H1 (cell line): ENCODE measurements at regions not wholly inside any gene's neighbourhood (a gene's known extent, or its start where the extent isn't known, plus 50 kb on each side); places are given as distances from the start of the nearest gene placed in this dataset.
"Not testable (repeated sequence)": the region's sequence is repeated elsewhere in the genome, so short reads cannot be mapped to it uniquely, and the experiment has no call there.

Source experiments
- CTCF ChIA-PET: fragments of 300-600 bp; sonication (Branson Sonifier 250); formaldehyde crosslinking; loops from one replicate; lab custom pipeline; 2021; ENCODE audit not compliant: partially characterized antibody; lab: Charles Lee
- POLR2A ChIA-PET: fragments of 300-600 bp; sonication (Branson Sonifier 250); formaldehyde crosslinking; loops from one replicate; lab custom pipeline; 2021; ENCODE audit warnings: inconsistent platforms; ENCODE audit not compliant: partially characterized antibody; lab: Charles Lee
- DNase-seq, 2 experiments: peaks; one replicate each; pipeline versions ENCODE4 v3.0.0 to v3.0.0-alpha.2; 2010 to 2022; ENCODE audit warnings: low spot score in 2 of 2, low read depth in 1 of 2, mixed read lengths in 1 of 2
- FAIRE-seq: peaks from 2 replicates; lab custom pipeline; 2011; peaks lifted over from hg19 to GRCh38; lab: Jason Lieb, UNC
- H2AFZ ChIP-seq: 2 replicates; pipeline ENCODE4 v1.8.1; 2012; ENCODE audit warnings: low read length, inconsistent platforms
- H2AK5ac ChIP-seq: 2 replicates; pipeline ENCODE4 v1.6.1; 2013; ENCODE audit warnings: low read depth, low read length
- H2BK120ac ChIP-seq: replicated peaks from 2 replicates; pipeline ENCODE3; 2013; ENCODE audit warnings: low read depth, low read length, inconsistent platforms
- H2BK12ac ChIP-seq: 2 replicates; pipeline ENCODE4 v1.6.1; 2013; ENCODE audit warnings: low read depth, low read length
- H2BK15ac ChIP-seq: 2 replicates; pipeline ENCODE4 v1.6.1; 2013; ENCODE audit warnings: low read length
- H2BK20ac ChIP-seq: 2 replicates; pipeline ENCODE4 v1.6.1; 2013; ENCODE audit warnings: low read length
- H2BK5ac ChIP-seq: 2 replicates; pipeline ENCODE4 v1.6.1; 2013; ENCODE audit warnings: low read depth, low read length
- H3K14ac ChIP-seq: 2 replicates; pipeline ENCODE4 v1.6.1; 2013; ENCODE audit warnings: inconsistent platforms; ENCODE audit not compliant: insufficient read length
- H3K18ac ChIP-seq: 2 replicates; pipeline ENCODE4 v1.6.1; 2013; ENCODE audit warnings: low read length; ENCODE audit errors: extremely low read depth
- H3K23ac ChIP-seq: 2 replicates; pipeline ENCODE4 v1.6.1; 2013; ENCODE audit warnings: inconsistent platforms; ENCODE audit not compliant: insufficient read length
- H3K23me2 ChIP-seq: 2 replicates; pipeline ENCODE4 v1.6.1; 2013; ENCODE audit warnings: low read depth, low read length
- H3K27ac ChIP-seq: 2 replicates; pipeline ENCODE4 v1.6.1; 2011; ENCODE audit warnings: low read depth, low read length, inconsistent platforms
- H3K27me3 ChIP-seq, 4 experiments: replicated peaks in 1 of 4; 1 replicate in 1 of 4; 2 replicates in 3 of 4; pipeline versions ENCODE4 v1.6.1 to v1.8.1; 2011 to 2013; ENCODE audit warnings: low read length in 3 of 4, mild to moderate bottlenecking in 3 of 4, inconsistent platforms in 2 of 4, mixed read lengths in 2 of 4, moderate library complexity in 1 of 4; ENCODE audit not compliant: control insufficient read depth in 3 of 4, insufficient read depth in 3 of 4; ENCODE audit errors: extremely low read depth in 1 of 4
- H3K36me3 ChIP-seq, 4 experiments: 2 replicates each; pipeline versions ENCODE4 v1.6.1 to v1.8.1; 2011 to 2013; ENCODE audit warnings: mild to moderate bottlenecking in 4 of 4, low read length in 3 of 4, moderate library complexity in 2 of 4, control low read depth in 1 of 4, inconsistent platforms in 1 of 4; ENCODE audit not compliant: insufficient read depth in 4 of 4, control insufficient read depth in 2 of 4
- H3K4ac ChIP-seq: replicated peaks from 2 replicates; pipeline ENCODE3; 2013; ENCODE audit warnings: low read length, low read depth, mixed read lengths, inconsistent platforms; ENCODE audit not compliant: insufficient read length
- H3K4me1 ChIP-seq, 4 experiments: replicated peaks in 1 of 4; 1 replicate in 1 of 4; 2 replicates in 3 of 4; pipeline versions ENCODE4 v1.6.1 to v1.8.1; 2011 to 2013; ENCODE audit warnings: low read length in 3 of 4, inconsistent platforms in 2 of 4, mixed read lengths in 1 of 4; ENCODE audit not compliant: insufficient read depth in 4 of 4, control insufficient read depth in 3 of 4
- H3K4me2 ChIP-seq, 2 experiments: 2 replicates each; pipeline versions ENCODE4 v1.6.1 to v1.8.1; 2011 to 2013; ENCODE audit warnings: low read depth in 2 of 2, low read length in 2 of 2, control low read depth in 1 of 2, inconsistent platforms in 1 of 2, mild to moderate bottlenecking in 1 of 2; ENCODE audit not compliant: insufficient read depth in 1 of 2
- H3K4me3 ChIP-seq, 4 experiments: fragments of 200-600, 300-600 bp in 1 of 4; sonication (generic), shearing (Covaris generic), sonication (Bioruptor Twin) in 1 of 4; 2 replicates each; pipeline versions ENCODE4 v1.5.1 to v1.8.1; 2011 to 2016; ENCODE audit warnings: low read length in 4 of 4, low read depth in 3 of 4, control low read depth in 2 of 4, inconsistent platforms in 2 of 4, mild to moderate bottlenecking in 2 of 4, mixed read lengths in 1 of 4, moderate library complexity in 1 of 4; ENCODE audit not compliant: insufficient read depth in 2 of 4; ENCODE audit errors: extremely low read depth in 1 of 4
- H3K56ac ChIP-seq: replicated peaks from 2 replicates; pipeline ENCODE3; 2013; ENCODE audit warnings: low read depth, mild to moderate bottlenecking, mixed read lengths, low read length, inconsistent platforms; ENCODE audit not compliant: insufficient read length
- H3K79me1 ChIP-seq: 2 replicates; pipeline ENCODE4 v1.6.1; 2013; ENCODE audit warnings: low read depth, low read length, control low read depth
- H3K79me2 ChIP-seq, 2 experiments: 2 replicates each; pipeline versions ENCODE4 v1.6.1 to v1.8.1; 2012 to 2013; ENCODE audit warnings: low read length in 2 of 2, mild to moderate bottlenecking in 2 of 2, inconsistent platforms in 1 of 2; ENCODE audit not compliant: insufficient read depth in 2 of 2, control insufficient read depth in 1 of 2
- H3K9ac ChIP-seq, 4 experiments: replicated peaks in 1 of 4; 1 replicate in 1 of 4; 2 replicates in 3 of 4; pipeline versions ENCODE4 v1.6.1 to v1.8.1; 2011 to 2013; ENCODE audit warnings: low read depth in 3 of 4, low read length in 3 of 4, control low read depth in 2 of 4, mild to moderate bottlenecking in 2 of 4, moderate library complexity in 2 of 4, inconsistent platforms in 1 of 4; ENCODE audit errors: extremely low read depth in 1 of 4
- H3K9me3 ChIP-seq, 2 experiments: 2 replicates each; pipeline versions ENCODE4 v1.6.1 to v1.8.1; 2012 to 2013; ENCODE audit warnings: mild to moderate bottlenecking in 2 of 2, moderate library complexity in 2 of 2, control low read depth in 1 of 2, inconsistent platforms in 1 of 2, low read depth in 1 of 2, low read length in 1 of 2, mixed read lengths in 1 of 2; ENCODE audit not compliant: insufficient read depth in 2 of 2
- H4K20me1 ChIP-seq, 2 experiments: replicated peaks in 1 of 2; 2 replicates each; pipeline versions ENCODE3 to v1.8.1; 2011 to 2013; ENCODE audit warnings: inconsistent platforms in 2 of 2, low read length in 2 of 2, mild to moderate bottlenecking in 1 of 2; ENCODE audit not compliant: insufficient read depth in 2 of 2, control insufficient read depth in 1 of 2
- H4K5ac ChIP-seq: 2 replicates; pipeline ENCODE4 v1.6.1; 2013; ENCODE audit warnings: low read length, low read depth, mixed read lengths, inconsistent platforms; ENCODE audit not compliant: insufficient read length
- H4K8ac ChIP-seq: 2 replicates; pipeline ENCODE4 v1.8.0; 2013; ENCODE audit warnings: mild to moderate bottlenecking, moderate library complexity, low read length, inconsistent platforms; ENCODE audit not compliant: insufficient read depth; ENCODE audit errors: extremely low read depth
- H4K91ac ChIP-seq: replicated peaks from 2 replicates; pipeline ENCODE3; 2013; ENCODE audit warnings: low read length, mixed read lengths, inconsistent platforms; ENCODE audit not compliant: insufficient read length
- WGBS, 2 experiments: shearing (Covaris generic) in 1 of 2; methylation state at CpG; one replicate each; pipeline versions ENCODE4 v1.1.6 to v1.1.7; 2013 to 2015; ENCODE audit warnings: low lambda C conversion rate in 2 of 2, mixed read lengths in 2 of 2, inconsistent platforms in 1 of 2, low coverage in 1 of 2, missing lambda C conversion rate in 1 of 2; ENCODE audit not compliant: insufficient replicate concordance in 2 of 2, insufficient coverage in 1 of 2, insufficient read length in 1 of 2; ENCODE audit errors: extremely low coverage in 1 of 2, missing lambda C conversion rate in 1 of 2; 5-methylcytosine and 5-hydroxymethylcytosine counted together

DNA sequence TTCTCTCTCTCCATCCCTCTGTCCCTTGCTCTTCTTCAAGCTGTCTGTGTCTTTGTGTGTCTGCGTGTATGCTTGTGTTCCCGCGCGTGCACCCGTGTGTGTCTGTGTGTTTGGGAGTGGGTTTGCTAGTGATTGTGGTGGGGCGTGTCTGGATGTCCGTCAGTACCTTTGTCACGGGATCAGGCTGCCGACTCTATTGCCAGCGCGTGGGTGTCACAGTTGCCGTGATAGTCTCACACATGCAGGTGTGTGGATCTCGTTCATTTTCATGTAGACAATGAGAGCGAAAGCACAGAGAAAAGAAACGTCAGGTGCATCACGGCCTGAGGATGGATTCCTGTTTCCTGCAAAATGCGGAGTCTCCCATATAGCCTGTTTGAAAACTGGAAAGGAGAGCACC, 1848.8 kb upstream of the DEFB115 start:
- H2AK5ac ChIP-seq, H2AFZ ChIP-seq, H4K5ac ChIP-seq, H2BK15ac ChIP-seq, H2BK120ac ChIP-seq, FAIRE-seq, H4K91ac ChIP-seq, DNase-seq, H3K56ac ChIP-seq, H3K79me1 ChIP-seq, H2BK5ac ChIP-seq, H2BK12ac ChIP-seq, H3K4me2 ChIP-seq, H3K23me2 ChIP-seq, POLR2A ChIA-PET, CTCF ChIA-PET, H2BK20ac ChIP-seq, H3K18ac ChIP-seq, H3K79me2 ChIP-seq, H4K20me1 ChIP-seq, H3K14ac ChIP-seq, H3K27ac ChIP-seq, H3K23ac ChIP-seq, H3K9ac ChIP-seq, H3K4me1 ChIP-seq, H3K27me3 ChIP-seq, H3K4me3 ChIP-seq, H4K8ac ChIP-seq, H3K4ac ChIP-seq, H3K36me3 ChIP-seq: not testable (repeated sequence)
- peaks cover 35 to 68% of the 10 kb centered on the region in 2 experiments for H3K9me3 ChIP-seq
- 79% methylated on average over 17 of the region's 17 CpGs; no CpG with 5 or more reads in 1 of the 2 experiments for WGBS, 2 experiments

DNA sequence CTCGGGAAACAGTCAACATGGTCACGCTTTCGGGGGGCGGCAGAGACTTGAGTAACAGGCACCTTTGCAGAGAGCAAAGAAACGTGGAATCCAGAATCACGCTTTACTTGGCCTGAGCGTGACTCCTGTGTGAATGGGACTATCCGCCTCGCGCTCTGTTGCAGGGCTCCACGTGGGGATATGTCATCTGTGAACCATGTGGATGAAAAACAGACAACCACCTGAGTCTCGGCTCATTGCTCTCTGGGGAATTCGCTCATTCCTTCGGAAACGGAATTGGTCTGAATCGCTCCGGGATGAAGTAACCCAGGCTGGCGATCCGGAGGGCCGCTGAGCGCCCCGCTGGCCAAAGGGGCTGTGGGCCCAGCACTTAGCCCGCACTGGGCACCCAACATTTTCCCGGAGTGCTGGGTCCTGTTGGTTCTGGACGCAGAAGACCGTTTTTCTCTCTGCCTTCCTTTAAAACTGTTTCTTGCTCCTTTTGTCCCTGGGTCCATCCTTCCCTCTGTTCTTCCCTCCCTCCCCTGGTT, 1848.2 kb upstream of the DEFB115 start:
- H3K14ac ChIP-seq, H3K4me1 ChIP-seq, H3K56ac ChIP-seq, H2AK5ac ChIP-seq, H2BK12ac ChIP-seq, CTCF ChIA-PET, H4K5ac ChIP-seq, H3K27me3 ChIP-seq, H3K4ac ChIP-seq, H2AFZ ChIP-seq, H3K18ac ChIP-seq, DNase-seq, H3K79me2 ChIP-seq, H2BK5ac ChIP-seq, H3K4me3 ChIP-seq, H3K79me1 ChIP-seq, H3K23ac ChIP-seq, H2BK15ac ChIP-seq, H3K27ac ChIP-seq, H3K9ac ChIP-seq, H3K36me3 ChIP-seq, H4K91ac ChIP-seq, FAIRE-seq, H2BK120ac ChIP-seq, H2BK20ac ChIP-seq, POLR2A ChIA-PET, H3K4me2 ChIP-seq, H4K20me1 ChIP-seq, H4K8ac ChIP-seq, H3K23me2 ChIP-seq: not testable (repeated sequence)
- peaks cover 35 to 66% of the 10 kb centered on the region in 2 experiments for H3K9me3 ChIP-seq
- WGBS, 2 experiments: 82% methylated on average over 26 of the region's 26 CpGs; no CpG with 5 or more reads in 1 of the 2 experiments
